ENCODE measurements at regions not wholly inside any gene's neighbourhood (a gene's known extent, or its start where the extent isn't known, plus 50 kb on each side); places are given as distances from the start of the nearest gene placed in this dataset.
"Not testable (repeated sequence)": the region's sequence is repeated elsewhere in the genome, so short reads cannot be mapped to it uniquely, and the experiment has no call there.

DNA sequence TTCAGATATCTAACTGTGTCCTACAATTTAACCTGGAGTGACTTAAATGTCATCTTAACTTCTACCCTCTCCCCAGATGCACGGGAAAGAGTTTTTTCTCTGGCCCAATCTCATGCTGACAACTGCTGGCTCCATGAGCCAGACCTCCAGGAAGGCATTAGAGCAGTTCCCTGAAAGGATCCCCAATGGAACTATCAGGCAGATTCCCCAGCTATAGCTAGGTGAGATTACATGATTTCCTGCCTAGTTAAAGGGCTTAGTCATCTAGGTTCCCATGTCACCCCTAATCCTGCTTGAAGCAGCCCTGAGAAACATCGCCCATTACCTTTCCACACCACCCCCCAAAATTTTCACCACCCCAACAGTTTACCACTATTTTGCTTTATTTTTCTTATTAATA, 373.5 kb upstream of the TRPC7 start:
- DNase-seq: no peak

GRCh38 chr5:136736021-136736420, 370.7 kb upstream of the TRPC7 start:
- DNase-seq: no peak

DNA sequence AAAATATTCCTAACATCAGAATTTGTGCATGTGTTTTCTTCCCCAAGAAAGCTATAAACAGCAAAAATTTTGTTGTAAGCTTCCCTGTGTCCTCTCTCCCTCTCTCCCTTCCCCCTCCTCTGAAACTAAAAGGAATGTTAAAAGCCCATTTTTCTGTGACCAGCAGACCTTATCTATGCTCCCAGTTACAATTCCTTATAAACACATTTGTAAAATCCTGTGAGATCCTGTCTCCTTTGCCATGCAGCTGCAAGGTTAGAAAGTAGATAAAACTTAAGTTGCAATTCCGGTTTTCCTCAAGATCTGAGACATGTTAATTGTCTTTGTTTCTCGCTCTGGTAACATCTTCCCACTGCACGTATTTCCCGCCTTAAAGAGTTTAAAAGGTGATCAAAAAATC, 370.3 kb upstream of the TRPC7 start:
- not testable (repeated sequence) for DNase-seq

DNA sequence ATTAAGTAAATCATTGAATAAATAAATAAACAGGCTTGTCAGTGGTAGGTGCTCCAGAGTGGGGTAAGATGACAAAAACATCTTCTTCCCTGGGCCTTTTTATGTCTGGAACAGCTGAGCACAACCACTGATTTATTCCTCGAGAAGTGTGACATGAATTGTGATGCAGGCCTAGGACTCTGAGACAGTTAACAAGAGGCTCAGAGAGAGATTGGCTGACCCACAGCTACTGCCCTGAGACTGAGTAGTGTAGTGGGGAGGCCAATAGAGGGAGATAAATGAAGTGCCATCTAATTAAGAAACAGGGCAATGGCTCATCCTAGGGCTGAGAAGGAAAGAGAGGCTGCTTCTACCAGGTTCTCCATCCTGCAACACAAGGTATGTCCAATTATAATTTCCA, 369.3 kb upstream of the TRPC7 start:
- no peak for DNase-seq

- no peak for DNase-seq
Observed at GRCh38 chr5:136732751-136733150, 367.4 kb upstream of the TRPC7 start.

GRCh38 chr5:136731241-136731900, 366.0 kb upstream of the TRPC7 start:
- no peak for DNase-seq

DNA sequence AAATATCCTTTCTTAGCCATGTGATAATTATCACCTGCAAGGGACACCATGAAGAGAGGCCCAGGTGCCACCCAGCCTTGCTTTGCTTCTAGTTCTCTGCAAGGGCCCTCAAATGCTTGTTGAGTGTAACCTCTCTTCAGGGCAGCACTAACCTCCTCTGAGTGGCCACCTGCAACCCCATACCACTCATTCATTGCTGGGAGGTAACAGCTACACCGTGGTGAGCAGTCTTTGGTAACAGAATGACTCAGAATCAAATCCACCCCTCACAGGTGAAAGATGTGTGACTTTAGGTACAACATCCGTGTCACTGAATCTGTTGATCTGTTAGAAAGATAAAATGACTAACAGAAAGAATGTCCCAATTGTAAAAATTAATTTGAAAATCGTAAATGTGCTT, 365.1 kb upstream of the TRPC7 start:
- DNase-seq: no peak

GRCh38 chr5:136729901-136730355, 364.6 kb upstream of the TRPC7 start:
- peak in 1 of 2 experiments; percentile 78 for DNase-seq

GRCh38 chr5:136726506-136726905, 361.2 kb upstream of the TRPC7 start:
- no peak for DNase-seq

- no peak for DNase-seq
Observed at GRCh38 chr5:136724161-136724560, 358.8 kb upstream of the TRPC7 start.

GRCh38 chr5:136722581-136722980, 357.2 kb upstream of the TRPC7 start:
- DNase-seq: no peak

DNA sequence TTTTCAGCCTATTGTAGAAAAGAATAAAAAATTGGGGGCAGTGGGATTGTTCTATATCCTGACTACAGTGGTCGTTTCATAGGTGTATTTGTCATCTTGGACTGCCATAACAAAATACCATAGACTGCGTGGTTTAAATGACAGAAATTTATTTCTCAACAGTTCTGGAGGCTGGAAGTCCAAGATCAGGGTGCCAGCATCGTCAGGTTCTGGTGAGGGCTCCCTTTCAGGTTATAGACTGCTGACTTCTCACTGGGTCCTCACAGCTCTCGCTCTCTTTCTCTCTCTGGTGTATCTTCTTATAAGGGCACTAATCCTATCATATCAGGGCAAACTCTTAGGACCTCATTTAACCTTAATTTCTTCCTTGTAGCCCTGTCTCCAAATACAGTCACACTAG, 356.7 kb upstream of the TRPC7 start:
- DNase-seq: no peak

DNA sequence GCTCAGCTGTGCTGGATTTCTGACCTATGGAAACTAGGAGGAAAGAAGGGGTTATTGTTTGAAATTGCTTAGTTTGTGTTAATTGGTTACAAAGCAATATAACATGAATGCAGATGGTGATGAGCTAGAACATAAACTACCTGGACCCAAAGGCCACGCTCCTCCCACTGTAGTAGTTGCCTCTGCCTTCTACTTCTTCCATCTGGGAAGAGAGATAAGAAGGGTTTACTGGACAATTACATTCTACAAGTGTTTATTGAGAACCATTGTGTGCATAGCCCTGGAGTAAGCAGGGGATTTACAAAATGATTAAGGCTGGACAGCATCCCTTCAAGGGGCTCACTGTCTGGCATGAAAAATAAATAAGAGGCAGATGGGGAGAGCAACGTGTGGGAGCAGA, 355.3 kb upstream of the TRPC7 start:
- DNase-seq: no peak

- no peak for DNase-seq
Observed at GRCh38 chr5:136717917-136718316, 352.6 kb upstream of the TRPC7 start.

DNA sequence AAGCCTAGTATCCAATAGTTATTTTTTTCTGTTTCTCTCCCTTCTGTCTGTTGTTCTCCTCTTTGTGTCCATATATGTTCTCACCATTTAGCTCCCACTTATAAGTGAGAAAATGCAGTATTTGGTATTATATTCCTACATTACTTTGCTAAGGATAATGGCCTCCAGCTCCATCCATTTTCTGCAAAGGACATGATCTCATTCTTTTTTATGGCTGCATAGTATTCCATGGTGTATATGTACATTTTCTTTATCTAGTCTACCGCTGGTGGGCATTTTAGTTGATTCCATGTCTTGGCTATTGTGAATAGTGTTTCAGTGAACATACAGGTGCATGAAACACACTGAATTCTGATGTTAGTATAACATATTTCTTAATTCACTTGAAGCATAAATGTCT, 348.9 kb upstream of the TRPC7 start:
- no peak for DNase-seq

- no peak for DNase-seq
Observed at GRCh38 chr5:136712628-136713027, 347.3 kb upstream of the TRPC7 start.

DNA sequence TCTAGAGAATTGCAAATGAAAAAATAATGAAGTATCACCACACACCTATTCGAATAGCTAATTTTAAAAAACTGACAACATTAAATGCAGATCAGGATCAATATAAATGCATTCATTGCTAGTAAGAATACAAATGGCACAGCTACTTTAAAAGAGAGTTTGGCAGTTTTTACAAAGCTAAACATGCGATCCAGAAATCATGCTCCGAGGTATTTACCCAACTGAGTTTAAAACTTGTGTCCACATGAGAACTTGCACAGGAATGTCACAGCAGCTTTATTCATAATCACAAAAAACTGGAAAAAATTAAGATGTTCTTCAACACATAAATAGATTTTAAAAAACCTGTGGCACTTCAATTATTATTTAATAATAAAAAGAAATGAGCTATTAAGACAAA, 345.5 kb upstream of the TRPC7 start:
- DNase-seq: no peak

DNA sequence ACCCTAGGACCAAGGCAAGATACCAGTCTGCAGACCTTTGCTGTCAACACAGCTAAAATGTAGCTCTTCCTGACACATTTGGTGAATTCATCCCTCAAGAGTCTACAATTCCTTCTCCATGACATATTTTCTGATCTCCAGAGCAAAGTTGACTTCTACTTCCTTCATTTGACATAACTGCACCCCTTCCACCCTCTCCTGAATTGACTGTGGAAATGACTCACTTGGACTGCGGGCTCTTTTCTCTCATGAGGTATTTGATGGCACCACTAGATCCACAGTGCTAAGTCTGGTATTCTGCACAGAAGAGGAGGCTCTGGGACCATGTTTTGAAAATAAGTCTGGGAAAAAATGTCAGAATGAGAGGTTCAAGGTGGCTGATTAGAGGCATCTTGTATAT, 338.4 kb upstream of the TRPC7 start:
- DNase-seq: no peak

GRCh38 chr5:136703036-136703435, 337.7 kb upstream of the TRPC7 start:
- no peak for DNase-seq

DNA sequence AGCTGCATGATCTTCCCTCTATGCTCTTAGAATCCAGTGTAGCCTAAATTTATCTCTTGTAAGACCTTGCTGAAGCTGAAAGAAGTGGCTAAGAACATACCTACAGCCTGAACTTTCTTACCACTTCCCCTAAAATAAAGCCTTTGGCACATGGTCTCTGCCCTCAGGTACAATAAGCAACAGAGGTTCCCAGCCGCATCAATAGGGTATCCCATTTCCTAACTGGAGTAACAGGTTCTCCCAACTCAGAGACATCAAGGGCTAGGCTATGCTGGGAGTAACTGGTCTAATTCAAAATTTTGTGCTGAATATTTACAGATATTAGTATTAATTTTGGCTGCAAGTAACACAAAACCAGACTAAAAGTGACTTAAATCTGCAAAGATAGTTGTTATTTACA, 335.8 kb upstream of the TRPC7 start:
- no peak for DNase-seq

GRCh38 chr5:136699651-136700050, 334.3 kb upstream of the TRPC7 start:
- no peak for DNase-seq

DNA sequence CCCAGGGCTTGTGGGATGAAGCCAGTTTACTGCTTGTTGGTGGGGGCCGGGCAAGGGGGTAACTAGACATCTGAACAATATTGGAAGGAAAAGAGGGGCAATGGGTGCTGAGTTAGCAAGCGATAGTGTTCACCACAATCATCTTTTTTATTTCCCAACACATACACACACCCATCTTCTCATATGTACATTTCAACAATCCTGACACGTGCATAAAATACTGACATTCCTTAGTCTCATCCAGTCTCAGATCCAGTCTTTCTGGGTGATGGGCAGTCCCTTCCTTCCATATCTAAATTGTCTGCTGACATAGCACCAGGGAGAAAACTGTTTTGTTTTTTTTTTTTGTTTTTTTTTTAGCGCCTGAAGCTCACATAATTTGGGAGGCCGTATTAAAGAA, 333.6 kb upstream of the TRPC7 start:
- DNase-seq: no peak

- no peak for DNase-seq
Observed at GRCh38 chr5:136694258-136694657, 328.9 kb upstream of the TRPC7 start.

DNA sequence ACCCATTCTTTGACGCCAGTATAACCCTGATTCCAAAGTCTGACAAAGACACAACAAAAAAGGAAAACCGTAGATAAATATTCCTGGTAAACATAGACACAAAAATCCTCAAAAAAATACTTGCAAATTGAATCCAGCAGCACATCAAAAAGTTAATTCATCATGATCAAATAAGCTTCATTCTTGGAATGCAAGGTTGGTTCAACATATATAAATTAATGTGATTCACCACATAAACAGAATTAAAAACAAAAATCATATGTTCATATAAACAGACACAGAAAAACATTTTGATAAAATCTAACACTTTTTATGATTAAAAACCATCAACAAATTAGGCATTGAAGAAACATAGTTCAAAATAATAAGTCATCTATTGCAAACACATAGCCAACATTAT, 324.2 kb upstream of the TRPC7 start:
- DNase-seq: no peak

GRCh38 chr5:136686192-136686872, 321.0 kb upstream of the TRPC7 start:
- peak; percentile 15 to 44 for DNase-seq

Measured in SW 1271 (cell line).